HCT116 (cell line): ENCODE measurements at regions not wholly inside any gene's neighbourhood (a gene's known extent, or its start where the extent isn't known, plus 50 kb on each side); places are given as distances from the start of the nearest gene placed in this dataset.

Experiments used
- ATAC-seq: fragments of 200-7000 bp; cut with Tn5 transposase; 2 replicates; pipeline ENCODE4 v1.9.1; 2020; ENCODE audit warnings: mild to moderate bottlenecking, moderate library complexity
- BruUV-seq: library from RNA; stranded (reverse); fragments of 400-500 nt; replicated peaks from 2 replicates; lab custom pipeline; 2021; lab: Mats Ljungman, UMichigan
- CTCF ChIA-PET: fragments of 300-600 bp; sonication (Branson Sonifier 250); formaldehyde crosslinking; loops from one replicate; lab custom pipeline; 2021; ENCODE audit warnings: antibody characterized with exemption; lab: Charles Lee
- POLR2A ChIA-PET: fragments of 300-600, 350-600 bp; sonication (Branson Sonifier 250); formaldehyde crosslinking; loops from one replicate; lab custom pipeline; 2021; ENCODE audit warnings: antibody characterized with exemption; lab: Charles Lee
- RAD21 ChIA-PET, 2 experiments: fragments of 300-600 bp; sonication (Branson Sonifier 250); formaldehyde crosslinking; loops; one replicate each; lab custom pipeline; 2023; ENCODE audit warnings: low total read pairs in 2 of 2; ENCODE audit not compliant: uncharacterized antibody in 2 of 2, unreplicated experiment in 2 of 2, low non-redundant PET in 1 of 2; lab: Charles Lee
- DNase-seq: peaks from one replicate; pipeline ENCODE4 v3.0.0-alpha.2; 2010; ENCODE audit warnings: low read depth, low spot score
- H2AFZ ChIP-seq: fragments of 200-600 bp; shearing (Covaris generic), sonication (generic); 2 replicates; pipeline ENCODE4 v1.6.1; 2017; ENCODE audit warnings: low read depth, mixed run types, mixed read lengths, antibody characterized with exemption, low read length; ENCODE audit not compliant: poor library complexity, severe bottlenecking
- H3K27ac ChIP-seq: 2 replicates; pipeline ENCODE4 v1.5.1; 2012; ENCODE audit warnings: low read depth, low read length
- H3K27me3 ChIP-seq: fragments of 200-600 bp; sonication (generic); 2 replicates; pipeline ENCODE4 v1.6.1; 2016; ENCODE audit warnings: mixed run types, low read length, mixed read lengths; ENCODE audit not compliant: insufficient read depth
- H3K36me3 ChIP-seq, 2 experiments: fragments of 200-500 bp in 1 of 2; fragments of 200-600 bp in 1 of 2; sonication (Bioruptor generic) in 1 of 2; sonication (generic) in 1 of 2; 2 replicates each; pipeline versions ENCODE4 v1.5.1 to v1.6.1; 2014 to 2016; ENCODE audit warnings: low read length in 2 of 2, inconsistent platforms in 1 of 2, mixed read lengths in 1 of 2, mixed run types in 1 of 2; ENCODE audit not compliant: insufficient read depth in 2 of 2, control insufficient read depth in 1 of 2
- H3K4me1 ChIP-seq, 2 experiments: fragments of 200-600 bp in 1 of 2; sonication (generic) in 1 of 2; 2 replicates each; pipeline versions ENCODE4 v1.5.1 to v1.6.1; 2012 to 2017; ENCODE audit warnings: low read length in 2 of 2, inconsistent platforms in 1 of 2, mild to moderate bottlenecking in 1 of 2, mixed read lengths in 1 of 2, mixed run types in 1 of 2, moderate library complexity in 1 of 2; ENCODE audit not compliant: insufficient read depth in 2 of 2, control insufficient read depth in 1 of 2
- H3K4me2 ChIP-seq: fragments of 200-600 bp; sonication (generic); 2 replicates; pipeline ENCODE4 v1.6.1; 2017; ENCODE audit warnings: mixed run types, low read length, mixed read lengths
- H3K4me3 ChIP-seq, 2 experiments: fragments of 200-600 bp in 1 of 2; sonication (generic) in 1 of 2; replicated peaks in 1 of 2; 2 replicates each; pipeline ENCODE4 v1.5.1; 2011 to 2016; ENCODE audit warnings: low read length in 2 of 2, control low read depth in 1 of 2, low read depth in 1 of 2, mild to moderate bottlenecking in 1 of 2, mixed read lengths in 1 of 2, mixed run types in 1 of 2
- H3K79me2 ChIP-seq: fragments of 200-600 bp; sonication (generic); 2 replicates; pipeline ENCODE4 v1.6.1; 2017; ENCODE audit warnings: mild to moderate bottlenecking, mixed run types, low read length, moderate library complexity, mixed read lengths; ENCODE audit not compliant: insufficient read depth
- H3K9ac ChIP-seq: fragments of 200-600 bp; sonication (generic); 2 replicates; pipeline ENCODE4 v1.6.1; 2016; ENCODE audit warnings: low read length, mixed read lengths
- H3K9me2 ChIP-seq: fragments of 200-600 bp; sonication (generic), shearing (Covaris generic); 2 replicates; pipeline ENCODE4 v1.6.1; 2017; ENCODE audit warnings: mixed run types, mild to moderate bottlenecking, moderate library complexity; ENCODE audit not compliant: insufficient read depth
- H3K9me3 ChIP-seq, 2 experiments: fragments of 200-500 bp in 1 of 2; fragments of 200-600 bp in 1 of 2; sonication (Bioruptor generic) in 1 of 2; sonication (generic) in 1 of 2; 2 replicates each; pipeline ENCODE4 v1.6.1; 2014 to 2017; ENCODE audit warnings: low read length in 2 of 2, mixed read lengths in 2 of 2, inconsistent platforms in 1 of 2, low read depth in 1 of 2, mild to moderate bottlenecking in 1 of 2, mixed run types in 1 of 2, moderate library complexity in 1 of 2; ENCODE audit not compliant: control insufficient read depth in 1 of 2, insufficient read depth in 1 of 2
- H4K20me1 ChIP-seq: fragments of 200-600 bp; sonication (generic), shearing (Covaris generic); 2 replicates; pipeline ENCODE4 v1.6.1; 2017; ENCODE audit warnings: mixed run types, mild to moderate bottlenecking, moderate library complexity; ENCODE audit not compliant: insufficient read depth
- CBX3 ChIP-seq: IDR thresholded peaks from 2 replicates; pipeline ENCODE4 v1.6.1; 2012; ENCODE audit warnings: low read depth
- EZH2 ChIP-seq: fragments of 200-600 bp; sonication (generic); IDR thresholded peaks from 2 replicates; pipeline ENCODE4 v1.6.1; 2017; ENCODE audit warnings: antibody characterized with exemption, mixed run types
- EZH2phosphoT487 ChIP-seq: fragments of 200-600 bp; IDR thresholded peaks from 2 replicates; pipeline ENCODE4 v1.6.1; 2018; ENCODE audit warnings: antibody characterized with exemption, borderline replicate concordance
- POLR2A ChIP-seq: IDR thresholded peaks from 2 replicates; pipeline ENCODE4 v1.7.0; 2011; ENCODE audit warnings: borderline replicate concordance; ENCODE audit not compliant: insufficient read depth, insufficient read length; ENCODE audit errors: extremely low read depth
- RAD21 ChIP-seq: IDR thresholded peaks from 2 replicates; pipeline ENCODE4 v1.6.1; 2012; ENCODE audit warnings: low read depth, mild to moderate bottlenecking
- SP1 ChIP-seq: IDR thresholded peaks from 2 replicates; pipeline ENCODE4 v1.6.1; 2012; ENCODE audit warnings: low read depth
- TCF7L2 ChIP-seq: IDR thresholded peaks from 2 replicates; pipeline ENCODE4 v1.7.0; 2011; ENCODE audit warnings: borderline replicate concordance, inconsistent platforms; ENCODE audit not compliant: insufficient read depth, insufficient read length; ENCODE audit errors: extremely low read depth
- YY1 ChIP-seq: IDR thresholded peaks from 2 replicates; pipeline ENCODE4 v1.6.1; 2011; ENCODE audit warnings: low read length, low read depth, moderate library complexity, mild to moderate bottlenecking; ENCODE audit not compliant: insufficient replicate concordance; ENCODE audit errors: extremely low read depth
- ZFX ChIP-seq: fragments of 450-650 bp; IDR thresholded peaks from 2 replicates; pipeline ENCODE4 v1.6.1; 2017
- ZNF274 ChIP-seq: fragments of 200-500 bp; sonication (Bioruptor generic); IDR thresholded peaks from 2 replicates; pipeline ENCODE4 v1.6.1; 2014; ENCODE audit warnings: mild to moderate bottlenecking, low read depth, low read length, inconsistent platforms
- intact Hi-C: fragments of 100-400 bp; cut with micrococcal nuclease; formaldehyde crosslinking; loops from 2 replicates; pipeline ENCODE4 v1.10.0; 2022
- TF ChIP-seq, protein P1 (sequence below), 3 experiments: fragments of 200-600 bp in 1 of 3; sonication (generic) in 1 of 3; IDR thresholded peaks in 2 of 3; conservative IDR thresholded peaks in 1 of 3; 2 replicates each; pipeline ENCODE4 v1.5.1; 2012 to 2017; ENCODE audit warnings: low read depth in 2 of 3, low read length in 2 of 3, antibody characterized with exemption in 1 of 3, borderline replicate concordance in 1 of 3, control low read depth in 1 of 3, mild to moderate bottlenecking in 1 of 3, mixed read lengths in 1 of 3, mixed run types in 1 of 3, moderate library complexity in 1 of 3; ENCODE audit not compliant: insufficient read depth in 1 of 3

- Histone ChIP-seq H3K4me3 (no peak overlapping the region), H3K9me3 (peaks cover 0 to 4% of the 10 kb centered on the region in 2 experiments; a peak in 1 of 4 replicates), H3K36me3 (no peaks in the 10 kb centered on the region), H3K9me2 (no peaks in the 10 kb centered on the region), H2AFZ (no peak overlapping the region), H3K27ac (no peak overlapping the region), H3K27me3 (no peaks in the 10 kb centered on the region), H3K4me2 (no peak overlapping the region), H3K4me1 (no peaks in the 10 kb centered on the region), H3K9ac (no peak overlapping the region), H3K79me2 (no peaks in the 10 kb centered on the region), H4K20me1 (no peaks in the 10 kb centered on the region)
- ChIA-PET RAD21 (no interaction called here), CTCF (no interaction called here), POLR2A (no interaction called here)
- TF ChIP-seq RAD21, result no peak
- no peak for TF ChIP-seq POLR2A
- no peak for TF ChIP-seq YY1
- intact Hi-C loops, result no loop called here
- ATAC-seq (no peak), DNase-seq (no peak)
- BruUV-seq, result no TSS peak
These were observed 94.3 kb upstream of the OLIG3 start for GRCh38 chr6:137588472-137588871.

DNA sequence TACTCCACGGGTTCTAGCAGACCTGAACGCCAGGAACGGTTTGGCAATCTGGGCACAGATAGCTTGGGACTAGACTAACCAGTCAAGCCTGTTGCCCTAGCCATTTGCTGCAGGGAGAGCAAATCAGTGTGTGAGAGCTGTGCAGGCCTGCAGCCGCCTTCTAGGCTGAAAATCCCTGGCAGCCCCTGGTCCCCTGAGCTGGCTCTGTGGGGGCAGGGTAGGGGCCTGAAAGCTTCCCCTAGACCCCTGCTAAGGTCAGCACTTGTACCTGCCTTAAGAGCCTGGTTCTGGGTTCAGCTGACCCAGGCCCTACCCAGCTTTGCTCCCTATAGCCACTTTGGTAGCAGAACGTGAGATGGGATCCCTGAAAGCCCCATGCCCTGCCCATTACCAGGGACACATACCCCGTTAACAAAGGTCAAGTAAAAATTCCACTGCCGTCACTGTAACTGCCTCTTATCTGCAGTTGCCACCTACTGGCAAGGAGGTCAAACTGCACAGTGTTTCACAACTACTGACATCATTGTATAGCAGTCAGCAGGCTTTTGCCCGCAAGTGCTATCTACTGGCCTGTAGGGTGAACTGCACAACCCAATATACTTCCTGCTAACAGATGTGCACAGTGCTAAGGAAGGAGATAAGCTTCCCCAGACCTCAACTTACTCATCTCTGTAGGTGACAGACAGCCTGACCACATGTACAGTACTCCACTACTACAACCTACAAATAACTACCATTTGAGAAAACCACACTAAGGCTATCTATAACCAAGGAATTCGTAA lies 95.1 kb upstream of the OLIG3 start:
- Histone ChIP-seq H3K36me3 (no peaks in the 10 kb centered on the region), H3K27ac (no peak overlapping the region), H2AFZ (no peak overlapping the region), H3K9ac (no peak overlapping the region), H4K20me1 (no peaks in the 10 kb centered on the region), H3K9me2 (no peaks in the 10 kb centered on the region), H3K4me3 (no peak overlapping the region), H3K27me3 (no peaks in the 10 kb centered on the region), H3K4me1 (no peaks in the 10 kb centered on the region), H3K9me3 (peaks cover 0 to 4% of the 10 kb centered on the region in 2 experiments; a peak in 1 of 4 replicates), H3K79me2 (no peaks in the 10 kb centered on the region), H3K4me2 (no peak overlapping the region)
- ATAC-seq, result peak; percentile 99
- peak; percentile 57 for DNase-seq
- POLR2A ChIA-PET, result no interaction called here
- BruUV-seq, result no TSS peak
- CTCF ChIA-PET, result interaction anchor here (1.0 kb wide), 1 partner anchor 318 kb away, joined by 3 read pairs; no protein-coding TSS in a partner anchor
- intact Hi-C loops, result no loop called here
- no peak for TF ChIP-seq POLR2A
- TF ChIP-seq, protein P1, sequence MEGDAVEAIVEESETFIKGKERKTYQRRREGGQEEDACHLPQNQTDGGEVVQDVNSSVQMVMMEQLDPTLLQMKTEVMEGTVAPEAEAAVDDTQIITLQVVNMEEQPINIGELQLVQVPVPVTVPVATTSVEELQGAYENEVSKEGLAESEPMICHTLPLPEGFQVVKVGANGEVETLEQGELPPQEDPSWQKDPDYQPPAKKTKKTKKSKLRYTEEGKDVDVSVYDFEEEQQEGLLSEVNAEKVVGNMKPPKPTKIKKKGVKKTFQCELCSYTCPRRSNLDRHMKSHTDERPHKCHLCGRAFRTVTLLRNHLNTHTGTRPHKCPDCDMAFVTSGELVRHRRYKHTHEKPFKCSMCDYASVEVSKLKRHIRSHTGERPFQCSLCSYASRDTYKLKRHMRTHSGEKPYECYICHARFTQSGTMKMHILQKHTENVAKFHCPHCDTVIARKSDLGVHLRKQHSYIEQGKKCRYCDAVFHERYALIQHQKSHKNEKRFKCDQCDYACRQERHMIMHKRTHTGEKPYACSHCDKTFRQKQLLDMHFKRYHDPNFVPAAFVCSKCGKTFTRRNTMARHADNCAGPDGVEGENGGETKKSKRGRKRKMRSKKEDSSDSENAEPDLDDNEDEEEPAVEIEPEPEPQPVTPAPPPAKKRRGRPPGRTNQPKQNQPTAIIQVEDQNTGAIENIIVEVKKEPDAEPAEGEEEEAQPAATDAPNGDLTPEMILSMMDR (IDR thresholded peaks at IDR 0.05 in 2 of 3, conservative IDR thresholded peaks at IDR 0.05 in 1 of 3; ENCODE audit: borderline replicate concordance in 1 of 3, insufficient read depth in 1 of 3, low read depth in 2 of 3, low read length in 2 of 3), result peak; percentile 69 to 80 (median 70)
- TF ChIP-seq ZFX, result no peak
- TF ChIP-seq ZNF274, result no peak
- no peak for TF ChIP-seq SP1
- no peak for TF ChIP-seq EZH2
- TF ChIP-seq EZH2phosphoT487, result no peak
- peak; percentile 37; the same call in 1 of the 2 replicates for TF ChIP-seq RAD21
- TF ChIP-seq CBX3, result peak; percentile 34; the same call in 1 of the 2 replicates
- TF ChIP-seq TCF7L2, result no peak
- RAD21 ChIA-PET, result no interaction called here
